Right hindlimb (tissue), 1 donor: ENCODE measurements at regions not wholly inside any gene's neighbourhood (a gene's known extent, or its start where the extent isn't known, plus 50 kb on each side); places are given as distances from the start of the nearest gene placed in this dataset.
"Not testable (repeated sequence)": the region's sequence is repeated elsewhere in the genome, so short reads cannot be mapped to it uniquely, and the experiment has no call there.

Experiments
- DNase-seq: peaks from one replicate; pipeline ENCODE4 v3.0.0-alpha.2; 2018

DNA sequence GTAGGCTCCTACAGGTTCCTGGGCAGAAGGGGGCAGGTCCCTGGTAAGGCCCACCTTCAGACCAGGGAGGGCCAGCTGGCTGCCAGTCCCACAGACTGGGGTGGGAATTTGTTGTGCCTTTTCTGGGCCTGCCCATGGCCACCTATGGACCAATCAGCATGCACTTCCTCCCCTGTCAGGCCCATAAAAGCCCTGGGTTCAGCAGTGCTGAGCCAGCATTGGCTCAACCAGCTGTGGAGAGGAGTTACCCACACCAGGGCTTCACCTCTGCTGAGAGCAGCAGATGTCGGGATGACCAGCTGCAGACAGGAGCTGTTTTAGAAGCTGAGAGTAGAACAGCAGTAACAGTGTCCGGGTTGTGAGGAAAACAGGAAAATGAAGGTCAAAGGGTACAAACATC lies 373.4 kb upstream of the ACO1 start:
- no peak for DNase-seq

DNA sequence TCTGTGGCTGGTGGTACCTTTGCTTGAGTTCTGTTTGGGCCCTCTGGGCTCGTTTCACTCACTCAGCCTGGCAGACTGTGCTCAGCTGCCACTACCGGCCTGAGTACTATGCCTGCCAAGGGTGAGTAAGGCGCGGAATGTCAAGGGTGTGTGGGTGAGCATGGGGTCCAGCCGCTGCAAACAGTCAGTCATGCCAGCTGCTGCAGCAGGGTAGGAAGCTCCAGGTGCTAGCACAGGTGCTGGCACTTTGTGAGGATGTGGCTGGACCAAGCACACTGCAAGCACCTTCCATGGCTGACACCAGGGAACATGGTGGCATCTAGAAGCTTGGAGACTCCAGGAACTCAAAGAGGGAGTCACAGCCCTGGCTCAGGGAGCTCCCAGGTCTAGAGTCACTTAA lies 368.6 kb upstream of the ACO1 start:
- no peak for DNase-seq

DNA sequence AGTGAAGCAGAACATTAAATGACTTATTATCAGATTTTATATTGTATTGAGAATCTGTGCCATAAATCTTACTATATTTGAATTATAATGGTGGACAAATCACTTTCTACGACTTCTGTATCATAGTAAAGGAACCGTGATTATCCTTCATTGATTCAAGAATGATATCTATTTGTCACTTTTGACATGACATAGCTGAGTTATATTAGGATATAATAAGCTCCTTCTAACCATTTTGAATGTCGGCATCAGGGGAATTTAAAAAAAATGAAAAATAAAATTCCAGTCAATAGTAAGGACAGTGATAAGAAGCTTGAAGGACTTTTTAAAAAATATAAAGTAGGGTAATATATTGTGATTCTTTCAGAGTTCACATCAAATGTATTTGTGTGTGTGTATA lies 338.9 kb upstream of the ACO1 start:
- no peak for DNase-seq

DNA sequence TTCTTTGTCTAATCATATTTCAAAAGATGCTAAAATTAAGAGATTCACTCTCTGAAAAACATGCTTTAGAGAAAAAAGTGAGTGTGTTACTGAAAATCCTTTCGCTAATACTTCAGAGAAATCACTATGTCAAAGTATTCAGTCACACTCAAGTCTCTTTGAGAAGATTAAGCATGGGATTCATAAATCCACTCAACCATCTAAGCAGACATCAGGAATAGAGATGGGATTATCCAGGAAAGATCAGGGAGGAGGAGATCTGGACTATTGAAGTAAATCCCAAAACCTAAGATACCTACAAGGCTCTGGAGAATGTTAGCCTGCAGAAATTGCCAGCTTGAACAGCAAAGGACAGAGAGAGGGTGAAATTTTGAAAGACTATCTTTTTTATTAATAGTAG lies 317.2 kb upstream of the ACO1 start:
- DNase-seq, result no peak

DNA sequence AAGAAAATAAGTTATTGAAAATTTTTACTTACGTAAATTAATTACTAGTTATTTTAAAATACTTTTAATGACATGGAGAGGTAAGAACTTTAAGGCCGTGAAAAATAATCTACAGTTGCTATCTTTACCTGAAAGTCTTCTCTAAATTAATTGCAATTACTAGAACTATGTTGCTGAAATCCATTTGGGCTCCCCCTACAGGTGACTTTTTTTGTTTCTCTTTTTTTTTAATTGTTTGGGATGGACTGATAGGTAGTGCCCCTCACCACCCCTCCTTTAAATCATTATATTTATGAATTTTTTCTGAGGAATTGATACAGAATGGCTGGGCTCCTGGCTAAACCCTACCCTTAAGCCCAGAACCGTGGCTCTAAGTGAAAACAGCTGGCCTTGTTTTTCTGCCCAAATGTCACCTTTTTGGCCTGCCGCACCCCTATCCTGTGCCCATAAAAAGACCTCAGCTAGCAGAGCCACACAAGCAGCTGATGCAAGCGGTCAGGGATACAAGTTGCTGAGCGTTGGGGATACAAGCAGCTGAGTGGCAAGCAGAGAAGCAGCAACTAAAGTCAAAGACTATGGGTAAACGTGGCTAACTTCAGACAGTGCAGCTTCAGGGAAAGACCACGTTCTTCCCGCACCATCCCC lies 315.2 kb upstream of the ACO1 start:
- DNase-seq, result no peak

DNA sequence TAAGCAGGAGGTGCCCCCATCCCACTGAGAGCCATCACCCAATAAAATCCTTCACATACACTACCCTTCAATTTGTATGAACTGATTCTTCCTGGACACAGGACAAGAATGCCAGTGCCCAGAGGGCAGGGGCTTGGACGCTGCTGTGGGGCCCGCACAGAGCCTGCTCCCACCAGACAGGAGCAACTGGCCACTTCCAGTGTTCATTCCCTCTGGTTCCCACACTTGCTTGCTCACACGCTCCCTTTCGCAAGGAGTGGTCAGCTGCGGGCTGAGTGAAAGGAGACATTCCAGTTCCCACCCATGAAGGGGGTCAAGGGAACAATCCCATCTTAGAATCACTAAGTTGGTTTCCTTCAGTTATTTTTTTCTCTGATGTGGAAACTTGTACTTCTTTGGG lies 314.5 kb upstream of the ACO1 start:
- no peak for DNase-seq

DNA sequence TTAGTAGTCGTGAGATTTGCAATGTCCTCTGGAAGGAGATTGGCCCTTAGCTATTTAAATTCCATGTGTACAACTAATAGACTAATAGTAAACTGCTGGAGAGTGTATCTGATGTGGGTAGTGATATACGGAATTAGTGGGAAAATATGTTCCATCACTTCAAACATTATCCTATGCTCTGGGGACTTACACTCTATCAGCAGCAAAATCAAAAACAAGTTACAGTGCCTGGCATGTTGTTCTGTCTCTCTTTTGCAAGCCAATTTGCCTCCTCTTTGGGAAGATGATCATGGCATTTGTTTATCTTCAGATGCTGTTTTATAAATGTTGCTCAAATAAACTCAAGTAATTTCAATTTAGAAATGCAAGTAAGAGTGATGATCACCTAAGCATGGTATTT lies 311.9 kb upstream of the ACO1 start:
- no peak for DNase-seq

DNA sequence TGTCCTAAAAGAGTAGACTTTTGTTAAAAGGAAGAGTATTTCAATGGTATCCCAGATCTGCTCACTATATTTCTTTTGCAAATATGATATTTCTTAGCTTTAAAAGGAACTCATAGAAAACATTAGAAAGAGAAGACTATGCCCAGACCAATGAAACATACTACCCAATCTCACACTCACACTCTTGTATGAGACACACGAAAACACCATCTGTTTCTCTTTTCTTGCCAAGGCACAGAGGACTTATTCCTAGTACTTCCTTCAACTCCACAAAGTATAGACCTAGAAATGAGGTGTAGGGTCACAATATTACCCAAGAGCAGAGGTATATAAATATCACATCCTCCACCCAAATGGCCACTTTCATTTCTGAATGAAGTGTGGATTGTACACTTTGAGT lies 292.4 kb upstream of the ACO1 start:
- no peak for DNase-seq

DNA sequence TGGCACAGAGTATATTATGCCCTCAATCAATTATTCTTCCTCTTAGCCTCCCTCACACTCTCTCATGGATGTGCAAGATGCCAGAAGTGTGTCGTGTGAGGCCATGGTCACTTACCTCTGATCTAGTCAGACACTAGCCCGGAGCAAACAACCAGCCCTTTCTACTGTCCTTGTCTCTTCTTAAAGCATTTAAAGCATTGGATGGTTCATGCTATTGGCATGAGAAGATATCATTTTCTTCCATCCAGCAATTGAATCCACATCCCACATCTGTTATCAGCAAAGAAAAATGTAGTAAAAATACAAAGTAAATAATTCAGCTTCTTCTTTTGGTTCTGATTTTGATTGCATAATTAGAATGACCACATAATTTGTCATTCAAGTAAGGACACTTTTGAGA lies 267.2 kb upstream of the ACO1 start:
- no peak for DNase-seq

DNA sequence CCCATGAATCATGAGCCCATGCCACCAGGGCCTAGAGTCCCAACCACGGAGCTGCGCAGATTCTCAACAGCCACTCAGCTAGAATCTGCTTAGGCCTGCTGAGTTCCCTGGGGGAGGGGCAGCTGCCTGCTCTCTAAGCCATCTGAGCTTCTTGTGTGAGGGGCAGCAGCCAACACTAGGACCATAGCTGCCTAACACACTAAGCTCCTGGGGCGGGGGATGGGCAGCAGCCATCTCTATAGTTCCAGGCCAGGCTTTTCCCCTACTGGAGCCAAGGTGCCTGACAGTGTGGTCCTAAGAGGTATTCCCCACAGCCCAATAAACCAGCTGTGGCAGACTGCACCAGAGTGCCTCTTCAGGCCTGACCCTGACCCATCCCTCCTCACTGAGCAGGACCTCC lies 255.9 kb upstream of the ACO1 start:
- DNase-seq, result no peak

DNA sequence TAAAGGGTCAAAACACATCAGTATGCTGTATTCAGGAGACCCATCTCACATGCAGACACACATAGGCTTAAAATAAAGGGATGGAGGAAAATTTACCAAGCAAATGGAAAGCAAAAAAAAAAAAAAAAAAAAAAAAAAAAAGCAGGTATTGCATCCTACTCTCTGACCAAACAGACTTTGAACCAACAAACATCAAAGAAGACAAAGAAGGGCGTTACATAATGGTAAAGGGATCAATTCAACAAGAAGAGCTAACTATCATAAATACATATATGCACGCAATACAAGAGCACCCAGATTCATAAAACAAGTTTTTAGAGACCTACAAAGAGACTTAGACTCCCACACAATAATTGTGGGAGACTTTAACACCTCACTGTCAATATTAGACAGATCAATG lies 253.7 kb upstream of the ACO1 start:
- DNase-seq, result not testable (repeated sequence)

DNA sequence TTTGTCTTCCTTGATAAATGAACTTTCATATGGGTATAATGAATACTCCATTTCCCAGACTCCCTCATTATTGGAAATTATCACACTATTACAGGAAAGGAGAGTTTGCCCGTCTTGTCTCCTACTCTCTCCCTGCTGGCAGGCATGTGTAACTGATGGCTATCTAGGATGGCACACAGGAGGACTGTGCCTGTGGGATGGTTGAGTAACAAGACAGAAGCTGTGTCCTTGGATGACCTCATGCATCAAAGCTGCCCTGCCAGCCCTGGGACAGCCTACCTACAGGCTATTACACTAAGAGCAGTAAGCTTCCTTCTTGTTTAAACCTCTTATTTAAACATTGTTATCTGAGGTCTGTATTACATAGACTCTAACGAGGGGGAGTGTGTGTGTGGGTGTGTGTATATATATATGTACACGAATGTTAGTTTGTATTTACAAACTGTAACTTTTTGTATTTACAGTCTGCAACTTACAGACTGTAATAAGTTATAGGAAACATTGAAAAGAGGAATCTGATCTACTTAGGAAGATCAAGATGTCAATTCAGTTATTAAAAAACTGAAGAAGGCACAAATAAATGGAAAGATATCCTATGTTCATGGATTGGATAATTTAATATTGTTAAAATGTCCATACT lies 247.6 kb upstream of the ACO1 start:
- DNase-seq, result no peak

DNA sequence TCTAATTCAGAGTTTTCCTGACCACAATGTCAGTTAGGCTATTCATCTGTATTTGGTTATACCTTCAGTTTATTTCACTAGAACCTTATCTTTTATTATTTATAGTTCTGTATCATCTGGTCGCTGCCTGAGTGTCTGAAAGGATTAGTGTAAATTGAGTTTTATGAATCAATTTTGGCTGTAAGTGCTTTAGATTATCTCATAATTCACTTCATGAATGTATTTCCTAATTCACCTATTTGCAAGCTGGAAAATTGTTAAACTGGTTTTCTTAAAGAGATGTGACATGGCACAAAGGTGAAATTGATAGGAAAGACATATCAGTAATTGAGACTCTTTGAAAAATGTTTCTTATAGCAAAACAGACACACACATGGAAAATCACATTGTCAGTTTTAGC lies 242.4 kb upstream of the ACO1 start:
- no peak for DNase-seq

DNA sequence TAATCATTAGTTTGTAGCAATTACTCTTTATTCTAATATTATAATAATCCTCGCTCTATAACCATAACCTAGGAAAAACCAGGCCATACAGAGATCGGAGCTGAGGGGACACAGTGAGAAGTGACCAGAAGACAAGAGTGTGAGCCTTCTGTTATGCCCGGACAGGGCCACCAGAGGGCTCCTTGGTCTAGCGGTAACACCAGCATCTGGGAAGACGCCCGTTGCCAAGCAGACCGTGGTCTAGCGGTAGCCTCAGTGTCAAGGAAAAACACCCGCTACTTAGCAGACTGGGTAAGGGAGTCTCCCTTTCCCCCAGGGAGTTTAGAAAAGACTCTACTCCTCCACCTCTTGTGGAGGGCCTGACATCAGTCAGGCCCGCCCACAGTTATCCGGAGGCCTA lies 235.9 kb upstream of the ACO1 start:
- DNase-seq, result not testable (repeated sequence)

DNA sequence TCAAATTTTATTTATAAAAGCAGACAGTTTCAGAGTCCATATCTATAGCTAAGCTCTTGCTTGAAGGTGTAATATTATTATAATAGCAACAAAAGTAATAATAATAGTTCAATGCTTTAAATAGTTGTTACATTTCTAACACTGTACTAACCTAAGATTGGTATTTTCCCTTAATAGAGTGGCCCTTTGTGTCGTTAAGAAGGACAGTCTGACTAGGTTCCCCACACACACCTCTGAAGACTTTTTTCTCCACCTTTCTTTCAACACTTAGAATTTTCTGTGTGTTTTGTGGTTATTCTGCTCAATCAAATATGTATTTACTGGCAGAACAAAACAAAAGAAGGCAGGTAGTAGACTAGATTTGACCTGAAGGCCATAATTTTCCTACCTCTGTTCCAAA lies 223.2 kb upstream of the ACO1 start:
- no peak for DNase-seq

DNA sequence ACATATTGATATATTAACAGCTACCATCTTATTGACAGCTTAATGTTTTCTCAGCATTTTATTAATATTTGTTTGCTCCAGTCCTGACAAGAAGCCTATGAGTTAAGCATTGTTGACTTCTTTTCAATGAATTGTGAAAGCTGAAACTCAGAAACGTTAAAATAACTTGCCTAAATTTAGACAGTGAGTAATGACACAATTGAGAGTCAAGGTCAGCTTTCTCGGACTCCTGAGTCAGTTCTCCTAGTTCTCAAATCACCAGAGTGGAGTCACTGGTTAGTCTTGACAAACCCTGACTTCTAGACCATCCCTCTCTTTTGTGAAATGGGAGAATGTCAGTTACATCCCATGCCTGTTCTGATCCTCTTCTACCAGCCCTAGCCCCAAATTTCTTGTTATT lies 222.7 kb upstream of the ACO1 start:
- DNase-seq, result no peak

DNA sequence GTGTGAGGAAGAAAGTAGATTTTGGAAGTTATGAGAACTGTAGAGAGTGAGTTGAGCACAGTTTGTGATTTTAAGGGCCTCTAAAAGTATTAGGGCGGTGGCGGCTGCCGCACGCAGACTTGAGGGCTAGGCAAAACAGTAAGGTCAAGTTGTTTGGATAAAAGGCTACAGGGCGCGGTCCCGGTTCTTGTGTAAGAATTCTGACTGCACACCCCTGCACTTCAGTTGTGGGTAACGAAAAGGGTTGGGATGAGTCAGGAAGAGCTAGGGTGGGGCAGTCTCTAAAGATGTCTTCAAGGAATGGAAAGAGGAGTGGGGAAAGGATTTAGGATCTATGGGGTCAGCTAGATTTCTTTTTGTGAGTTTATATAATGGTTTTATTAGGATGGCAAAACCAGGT lies 218.1 kb upstream of the ACO1 start:
- DNase-seq, result not testable (repeated sequence)

DNA sequence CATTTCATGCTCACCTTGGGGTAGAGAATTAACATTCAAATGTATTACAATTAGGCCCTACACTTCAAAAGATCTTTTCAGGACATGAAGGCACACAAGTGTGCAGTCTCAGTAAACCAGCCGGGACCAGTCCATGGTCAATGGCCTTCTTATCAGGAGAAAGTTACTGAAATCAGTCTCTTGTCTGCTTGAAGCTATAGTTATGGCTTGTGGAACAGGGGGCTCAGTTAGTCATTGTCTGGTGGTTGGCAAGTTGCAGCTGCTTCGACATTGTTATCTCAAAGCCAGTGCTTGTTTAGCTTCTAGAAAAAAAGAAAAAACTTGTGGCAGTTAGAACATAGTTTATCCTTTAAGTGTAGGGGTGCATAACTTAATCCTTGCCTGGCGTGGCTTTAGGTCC lies 213.1 kb upstream of the ACO1 start:
- no peak for DNase-seq

DNA sequence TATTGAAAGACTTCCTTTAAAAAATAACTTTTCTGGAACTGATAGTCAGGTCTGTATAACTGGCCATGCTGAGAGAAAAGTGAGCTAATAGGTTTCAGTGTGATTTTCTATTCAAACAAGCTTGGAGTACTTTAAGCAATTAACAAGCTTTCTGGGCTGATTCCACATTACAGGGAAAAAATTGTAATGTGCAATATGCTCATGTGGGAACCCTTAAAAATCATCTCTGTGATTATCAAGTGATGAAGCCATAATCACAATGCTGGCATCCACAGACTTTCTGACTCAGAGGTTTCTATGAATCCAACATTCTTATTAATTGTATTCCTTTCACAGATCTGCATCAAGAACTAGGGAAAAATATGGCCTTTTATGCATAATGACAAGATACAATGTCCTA lies 212.2 kb upstream of the ACO1 start:
- no peak for DNase-seq

DNA sequence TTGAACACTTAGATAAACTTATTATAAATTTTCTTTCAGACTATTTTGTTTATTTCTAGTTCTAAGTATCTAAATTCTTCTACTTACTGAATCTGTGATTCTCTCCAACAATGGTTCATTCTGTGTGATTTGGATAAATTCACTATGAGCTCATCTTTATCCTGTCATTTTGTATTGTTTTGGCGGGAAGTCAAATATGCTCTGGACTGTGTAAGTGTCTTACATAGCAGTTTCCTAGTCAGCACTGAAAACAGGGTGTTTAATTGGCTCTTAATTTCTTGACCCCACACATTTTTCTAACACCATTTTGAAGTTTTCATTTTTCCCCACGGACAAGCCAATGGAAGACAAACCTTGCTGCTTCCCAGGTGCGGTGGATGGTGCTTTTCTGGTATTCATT lies 207.0 kb upstream of the ACO1 start:
- DNase-seq, result no peak

DNA sequence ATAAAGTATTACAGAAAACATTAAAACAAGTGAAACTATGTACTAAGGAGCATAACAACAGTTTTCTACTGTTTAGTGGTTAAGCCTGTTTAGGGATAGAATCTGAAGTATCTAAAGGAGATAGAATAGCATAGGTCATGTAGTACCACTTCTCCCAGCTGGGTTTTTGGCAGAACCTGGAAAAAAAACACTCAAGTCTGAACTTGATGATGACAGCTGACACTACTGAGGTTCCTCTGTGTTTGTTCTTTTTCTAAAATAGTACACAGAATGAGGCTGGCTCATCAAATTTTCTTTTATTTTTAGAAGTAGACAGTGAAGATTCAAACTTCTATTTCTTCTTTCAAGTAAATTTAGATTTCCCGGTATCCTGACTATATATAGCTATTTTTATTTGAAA lies 203.8 kb upstream of the ACO1 start:
- DNase-seq, result no peak

DNA sequence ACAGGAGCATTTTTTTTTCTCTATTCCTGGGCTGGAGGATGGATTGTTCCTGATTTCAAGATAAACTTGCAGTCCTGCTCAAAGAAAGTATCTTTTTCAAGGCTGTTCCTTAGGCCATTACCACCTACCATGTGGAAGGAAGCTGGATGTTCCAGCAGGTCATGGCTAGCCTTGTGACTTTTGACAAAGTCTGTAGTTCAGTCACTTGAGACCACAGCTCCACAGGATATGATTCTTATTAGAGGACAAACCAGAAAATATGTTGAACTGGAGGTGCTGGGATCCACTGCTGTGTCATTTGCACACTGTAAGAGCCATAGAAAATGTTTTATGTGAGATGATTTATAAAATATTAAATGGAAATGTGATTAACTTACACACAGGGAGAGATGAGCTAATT lies 184.2 kb upstream of the ACO1 start:
- DNase-seq, result no peak

DNA sequence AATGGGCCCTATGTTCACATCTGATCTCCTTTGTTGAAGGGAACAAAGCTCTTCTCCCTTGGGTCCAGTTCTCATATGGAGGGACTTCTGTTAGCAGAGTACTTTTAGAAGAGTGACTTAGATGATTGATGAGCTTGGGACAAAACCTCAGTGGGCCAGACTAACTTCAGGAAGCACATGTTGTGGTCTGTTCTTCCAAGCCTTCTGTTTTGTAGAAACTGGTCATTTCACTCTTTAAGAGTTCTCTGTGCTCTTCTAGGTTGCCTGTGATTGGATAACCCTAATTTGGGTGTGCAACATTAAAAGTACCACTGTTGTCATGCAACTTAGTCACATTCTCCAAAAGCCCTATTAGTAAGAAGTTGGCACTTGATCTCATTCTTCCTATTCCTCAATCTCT lies 183.5 kb upstream of the ACO1 start:
- no peak for DNase-seq

DNA sequence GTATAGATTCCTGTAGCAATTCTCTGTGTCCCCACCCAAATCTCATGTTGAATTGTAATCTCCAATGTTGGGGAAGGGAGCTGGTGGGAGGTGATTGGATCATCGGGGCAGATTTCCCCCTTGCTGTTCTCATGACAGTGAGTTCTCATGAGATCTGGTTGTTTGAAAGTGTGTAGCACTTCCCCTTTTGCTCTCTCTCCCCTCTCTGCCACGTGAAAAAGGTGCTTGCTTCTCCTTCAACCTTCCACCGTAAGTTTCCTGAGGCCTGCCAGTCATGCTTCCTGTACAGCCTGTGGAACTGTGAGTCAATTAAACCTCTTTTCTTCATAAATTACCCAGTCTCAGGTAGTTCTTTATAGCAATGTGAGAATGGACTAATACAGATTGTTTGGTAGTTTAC lies 175.3 kb upstream of the ACO1 start:
- DNase-seq, result not testable (repeated sequence)

DNA sequence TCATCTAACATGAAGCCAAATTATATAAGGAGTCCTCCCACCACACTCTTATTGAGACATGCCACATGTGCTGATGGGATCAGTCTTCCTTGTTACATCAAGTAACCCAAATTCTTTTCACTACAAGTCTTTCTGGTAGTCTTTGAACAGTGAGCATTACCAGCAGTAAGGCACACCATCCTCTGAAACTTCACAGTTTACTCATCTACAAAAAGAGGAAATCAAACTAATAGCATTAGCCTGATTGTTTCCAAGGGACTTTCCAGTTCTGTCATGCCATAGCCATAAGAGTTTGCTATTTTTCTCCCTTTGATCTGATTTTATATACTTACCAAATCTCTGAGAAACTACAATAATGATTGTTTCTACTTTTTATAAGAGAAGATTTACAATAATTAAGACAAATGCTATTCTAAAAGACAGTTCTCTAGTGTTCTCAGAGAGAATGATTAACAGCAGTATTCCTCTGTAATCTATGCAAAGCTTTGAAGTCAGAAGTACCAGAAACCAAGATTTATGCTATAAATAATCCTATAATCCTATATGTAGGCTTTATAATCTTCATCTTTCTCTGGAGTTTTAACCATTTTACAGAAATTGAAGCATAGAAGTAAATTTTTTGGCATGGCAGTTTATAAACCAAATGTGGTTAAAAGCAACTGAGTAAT lies 166.2 kb upstream of the ACO1 start:
- DNase-seq, result no peak
